GM12875 (cell line): ENCODE measurements at regions not wholly inside any gene's neighbourhood (a gene's known extent, or its start where the extent isn't known, plus 50 kb on each side); places are given as distances from the start of the nearest gene placed in this dataset.
"Not testable (repeated sequence)": the region's sequence is repeated elsewhere in the genome, so short reads cannot be mapped to it uniquely, and the experiment has no call there.

Experiments used
- H3K4me3 ChIP-seq: one replicate; pipeline ENCODE4 v1.5.1; 2011; ENCODE audit warnings: low read depth, low read length, control low read depth
- CTCF ChIP-seq: IDR thresholded peaks from 2 replicates; pipeline ENCODE4 v1.5.1; 2011; ENCODE audit warnings: low read depth, mild to moderate bottlenecking, control low read depth, inconsistent platforms, low read length, moderate library complexity, borderline replicate concordance; ENCODE audit not compliant: insufficient read depth

- H3K4me3 ChIP-seq, result no peak overlapping the region
- TF ChIP-seq CTCF, result no peak
These were observed 933.7 kb upstream of the GJE1 start for GRCh38 chr6:141199074-141199473.

- no peak for TF ChIP-seq CTCF
- no peak overlapping the region for H3K4me3 ChIP-seq
These were observed 937.4 kb upstream of the GJE1 start for GRCh38 chr6:141195251-141195832.

GRCh38 chr6:141183368-141183767, 949.4 kb upstream of the GJE1 start:
- H3K4me3 ChIP-seq, result no peak overlapping the region
- no peak for TF ChIP-seq CTCF

GRCh38 chr6:141175458-141175857, 957.3 kb upstream of the GJE1 start:
- H3K4me3 ChIP-seq, result not testable (repeated sequence)

GRCh38 chr6:141174932-141175331, 957.8 kb upstream of the GJE1 start:
- H3K4me3 ChIP-seq, result no peak overlapping the region
- TF ChIP-seq CTCF, result no peak

GRCh38 chr6:141173529-141173928, 959.2 kb upstream of the GJE1 start:
- H3K4me3 ChIP-seq, result no peak overlapping the region
- TF ChIP-seq CTCF, result no peak

GRCh38 chr6:141169419-141169818, 963.3 kb upstream of the GJE1 start:
- no peak for TF ChIP-seq CTCF

GRCh38 chr6:141167945-141168344, 964.8 kb upstream of the GJE1 start:
- no peak overlapping the region for H3K4me3 ChIP-seq
- no peak for TF ChIP-seq CTCF

More at GRCh38 chr6:141169419-141169818, 963.3 kb upstream of the GJE1 start:
- no peak overlapping the region for H3K4me3 ChIP-seq
